Pancreas (tissue), 10 donors: ENCODE measurements at regions not wholly inside any gene's neighbourhood (a gene's known extent, or its start where the extent isn't known, plus 50 kb on each side); places are given as distances from the start of the nearest gene placed in this dataset.

Source experiments
- ATAC-seq, 4 donors: fragments of 200-7000 bp; cut with Tn5 transposase; one replicate each; pipeline versions ENCODE4 v1.8.0 to v1.9.1; 2020; ENCODE audit warnings: mild to moderate bottlenecking in 4 of 4, moderate library complexity in 4 of 4
- DNase-seq, 6 donors: peaks; one replicate each; pipeline ENCODE4 v3.0.0-alpha.2; 2020
- FAIRE-seq: peaks from 2 replicates; lab custom pipeline; 2012; peaks lifted over from hg19 to GRCh38; lab: Jason Lieb, UNC
- H3K27ac ChIP-seq, 4 donors: fragments of 200-600 bp; sonication (generic); 1 replicate in 3 of 4; 2 replicates in 1 of 4; pipeline versions ENCODE4 v1.5.0 to v1.8.0; 2020
- H3K27me3 ChIP-seq, 4 donors: fragments of 200-600 bp; one replicate each; pipeline ENCODE4 v1.8.0; 2021
- H3K36me3 ChIP-seq, 3 donors: fragments of 200-600 bp; sonication (generic) in 1 of 3; one replicate each; pipeline versions ENCODE4 v1.5.0 to v1.8.0; 2020 to 2021
- H3K4me1 ChIP-seq, 3 donors: fragments of 200-600 bp; one replicate each; pipeline ENCODE4 v1.8.0; 2021
- H3K4me3 ChIP-seq, 4 donors: fragments of 200-600 bp; sonication (generic) in 2 of 4; one replicate each; pipeline versions ENCODE4 v1.5.0 to v1.8.0; 2020 to 2021
- H3K9me3 ChIP-seq, 4 donors: fragments of 200-600 bp; one replicate each; pipeline ENCODE4 v1.8.0; 2021
- CTCF ChIP-seq, 4 donors: fragments of 200-600 bp; sonication (generic) in 3 of 4; IDR thresholded peaks; one replicate each; pipeline versions ENCODE4 v1.5.0 to v1.8.0; 2021; ENCODE audit warnings: antibody characterized with exemption in 4 of 4
- WGBS, 2 donors: extraction: QIAGEN DNeasy Blood & Tissue Kit; methylation state at CpG; one replicate each; pipeline ENCODE4 v1.1.7; 2013; 5-methylcytosine and 5-hydroxymethylcytosine counted together
- intact Hi-C, 3 donors: fragments of 100-400 bp; cut with DNase I; formaldehyde crosslinking; loops; one replicate each; pipeline versions ENCODE4 v1.11.1 to v1.14.2; 2022
- donor health status: healthy with polysubstance abuse.
- donor health status: DM: no; HTN: no; CAD: no; lungs with moderate emphysema.
- donor health status: DM: no; HTN: no; CAD: no.
- donor health status: control.
- donor health status: control.
- donor health status: Bipolar disorder and iron deficiency.
- donor health status: DM: yes; HTN: yes; CAD: no.
- donor health status: DM: no; HTN: no; CAD: no.
- donor health status: DM: no; HTN: no; CAD: no.
- donor health status: DM: yes; HTN: yes; CAD: no.

GRCh38 chr18:42326752-42327151 lies 371.7 kb downstream of the PIK3C3 start:
- 73 to 81% methylated on average over 1 of the region's 1 CpG for WGBS, 2 donors
- Histone ChIP-seq H3K27ac (no peak overlapping the region), H3K36me3 (no peaks in the 10 kb centered on the region), H3K4me1 (no peaks in the 10 kb centered on the region), H3K4me3 (no peak overlapping the region), H3K27me3 (no peaks in the 10 kb centered on the region), H3K9me3 (no peaks in the 10 kb centered on the region)
- intact Hi-C loops: no loop called here
- no peak for ATAC-seq
- no peak for TF ChIP-seq CTCF (IDR thresholded peaks at IDR 0.05)
- FAIRE-seq: no peak
- DNase-seq: no peak

GRCh38 chr18:42328931-42329330 lies 373.9 kb downstream of the PIK3C3 start:
- Histone ChIP-seq H3K9me3 (no peaks in the 10 kb centered on the region), H3K27me3 (no peaks in the 10 kb centered on the region), H3K4me1 (no peaks in the 10 kb centered on the region), H3K36me3 (no peaks in the 10 kb centered on the region), H3K27ac (no peak overlapping the region), H3K4me3 (no peak overlapping the region)
- 29% methylated on average over 1 of the region's 1 CpG for WGBS, 2 donors
- FAIRE-seq: no peak
- ATAC-seq: no peak
- DNase-seq: no peak
- intact Hi-C loops: no loop called here
- no peak for TF ChIP-seq CTCF (IDR thresholded peaks at IDR 0.05)

- Histone ChIP-seq H3K36me3 (no peaks in the 10 kb centered on the region), H3K27me3 (no peaks in the 10 kb centered on the region), H3K27ac (no peak overlapping the region), H3K4me1 (no peaks in the 10 kb centered on the region), H3K4me3 (no peak overlapping the region), H3K9me3 (no peaks in the 10 kb centered on the region)
- WGBS, 2 donors: 70 to 79% methylated on average over 3 of the region's 3 CpGs
- TF ChIP-seq CTCF (IDR thresholded peaks at IDR 0.05): no peak
- FAIRE-seq: no peak
- DNase-seq: no peak
- intact Hi-C loops: no loop called here
- ATAC-seq: no peak
Observed at GRCh38 chr18:42330296-42330695, 375.3 kb downstream of the PIK3C3 start.

GRCh38 chr18:42333558-42333957 lies 378.5 kb downstream of the PIK3C3 start:
- no peaks in the 10 kb centered on the region for H3K27me3 ChIP-seq
- WGBS, 2 donors: 59 to 60% methylated on average over 3 of the region's 3 CpGs
- H3K27ac ChIP-seq: no peak overlapping the region
- intact Hi-C loops: no loop called here
- ATAC-seq: no peak
- TF ChIP-seq CTCF (IDR thresholded peaks at IDR 0.05): no peak
- H3K4me1 ChIP-seq: no peaks in the 10 kb centered on the region
- H3K4me3 ChIP-seq: no peak overlapping the region
- no peaks in the 10 kb centered on the region for H3K9me3 ChIP-seq
- no peak for FAIRE-seq
- H3K36me3 ChIP-seq: no peaks in the 10 kb centered on the region
- no peak for DNase-seq

GRCh38 chr18:42334931-42335330 lies 379.9 kb downstream of the PIK3C3 start:
- no peak for FAIRE-seq
- Histone ChIP-seq H3K36me3 (no peaks in the 10 kb centered on the region), H3K27ac (no peak overlapping the region), H3K27me3 (no peaks in the 10 kb centered on the region), H3K9me3 (no peaks in the 10 kb centered on the region), H3K4me3 (no peak overlapping the region), H3K4me1 (no peaks in the 10 kb centered on the region)
- no peak for DNase-seq
- intact Hi-C loops: no loop called here
- no peak for TF ChIP-seq CTCF (IDR thresholded peaks at IDR 0.05)
- no peak for ATAC-seq
